DMS 273 (cell line): ENCODE measurements at regions not wholly inside any gene's neighbourhood (a gene's known extent, or its start where the extent isn't known, plus 50 kb on each side); places are given as distances from the start of the nearest gene placed in this dataset.

Experiments
- DNase-seq: peaks from one replicate; lab custom pipeline; 2025; ENCODE audit not compliant: unreplicated experiment; lab: John Stamatoyannopoulos, UW

- no peak for DNase-seq
Observed at GRCh38 chr12:84807249-84807648, 105.3 kb downstream of the SLC6A15 start.

DNA sequence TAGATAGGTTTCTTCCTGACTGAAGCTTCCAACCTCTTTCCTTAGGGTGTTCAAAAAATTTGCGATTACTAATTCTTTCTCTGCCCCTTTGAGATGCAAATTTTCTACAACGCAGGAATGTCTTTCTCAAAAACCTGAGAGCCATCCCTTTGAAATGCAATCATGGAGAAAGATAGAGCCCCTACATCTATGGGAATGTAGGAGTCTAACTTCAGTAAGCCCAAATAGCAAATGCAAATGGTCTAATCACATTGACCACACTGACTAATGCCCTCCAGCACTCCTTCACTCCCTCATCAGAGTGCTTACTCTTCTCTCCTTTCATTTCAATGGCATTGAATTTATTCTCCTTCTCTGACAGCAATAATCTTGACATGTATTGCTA is 107.1 kb downstream of the SLC6A15 start:
- DNase-seq, result no peak

- no peak for DNase-seq
Observed at GRCh38 chr12:84804691-84805473, 107.7 kb downstream of the SLC6A15 start.

DNA sequence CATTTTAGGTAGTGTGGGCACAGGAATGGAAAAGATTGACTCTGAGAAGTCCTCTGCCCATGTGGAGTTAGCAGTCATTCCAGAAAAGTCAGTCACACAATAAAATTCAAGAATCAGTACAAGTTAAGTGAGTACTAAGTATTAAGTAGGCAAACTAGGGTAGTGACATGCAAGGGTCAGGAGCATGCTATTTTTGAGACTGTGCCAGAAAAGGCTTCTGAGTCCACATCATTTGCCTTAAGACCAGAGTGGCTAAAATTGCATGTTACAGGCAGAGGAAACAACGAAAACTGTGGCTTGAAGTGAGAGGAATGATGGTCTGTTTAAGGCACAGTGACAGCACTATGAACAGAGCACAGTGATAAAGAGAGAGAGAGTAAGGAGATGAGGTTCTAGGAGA is 108.9 kb downstream of the SLC6A15 start:
- DNase-seq, result no peak

GRCh38 chr12:84802161-84802560 is 110.4 kb downstream of the SLC6A15 start:
- DNase-seq, result no peak

DNA sequence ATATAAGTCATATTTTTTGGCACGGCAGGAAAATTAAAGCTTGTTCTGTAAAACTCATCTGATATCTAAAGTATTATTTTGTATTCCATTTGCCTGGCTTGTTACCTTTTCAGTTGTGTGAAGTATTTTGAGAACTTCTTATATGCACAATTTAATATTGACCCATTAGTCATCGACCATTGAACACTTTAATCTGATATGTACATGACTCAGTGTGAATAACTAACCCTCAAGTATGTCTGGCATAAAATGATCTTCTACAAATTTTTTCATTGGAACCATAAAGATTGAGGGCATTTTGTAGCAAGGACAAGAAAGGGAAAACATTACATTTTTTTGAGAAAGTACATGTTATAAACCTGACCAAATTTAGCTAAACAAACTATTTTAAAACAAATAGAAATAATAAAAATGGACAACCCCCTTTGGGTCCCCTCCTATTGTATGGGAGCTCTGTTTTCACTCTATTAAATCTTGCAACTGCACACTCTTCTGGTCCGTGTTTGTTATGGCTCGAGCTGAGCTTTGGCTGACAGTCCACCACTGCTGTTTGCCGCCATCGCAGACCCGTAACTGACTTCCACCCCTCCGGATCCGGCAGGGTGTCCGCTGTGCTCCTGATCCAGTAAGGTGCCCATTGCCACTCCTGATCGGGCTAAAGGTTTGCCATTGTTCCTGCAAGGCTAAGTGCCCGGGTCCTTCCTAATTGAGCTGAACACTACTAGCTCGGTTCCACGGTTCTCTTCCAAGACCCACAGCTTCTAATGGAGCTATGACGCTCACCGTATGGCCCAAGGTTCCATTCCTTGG is 118.8 kb downstream of the SLC6A15 start:
- no peak for DNase-seq

GRCh38 chr12:84791444-84791843 is 121.2 kb downstream of the SLC6A15 start:
- no peak for DNase-seq

DNA sequence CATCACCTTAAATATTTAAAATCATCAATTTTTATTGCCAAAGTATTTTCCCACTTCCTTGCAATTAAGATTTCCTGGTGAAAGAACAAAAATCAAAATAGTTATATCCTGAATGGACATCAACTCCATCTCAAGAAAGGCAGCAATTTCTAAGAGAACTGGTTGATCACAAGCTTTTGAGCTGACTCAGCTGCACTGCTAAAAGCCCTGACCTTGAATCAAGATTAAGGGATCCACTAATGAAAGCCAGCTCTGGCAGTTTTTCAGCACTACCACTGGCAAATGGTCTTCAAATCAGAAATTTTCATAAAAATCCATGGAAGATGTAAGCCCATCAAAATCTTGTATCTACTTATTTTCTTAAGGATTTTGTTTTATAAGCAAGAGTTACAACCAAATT is 123.4 kb downstream of the SLC6A15 start:
- no peak for DNase-seq

DNA sequence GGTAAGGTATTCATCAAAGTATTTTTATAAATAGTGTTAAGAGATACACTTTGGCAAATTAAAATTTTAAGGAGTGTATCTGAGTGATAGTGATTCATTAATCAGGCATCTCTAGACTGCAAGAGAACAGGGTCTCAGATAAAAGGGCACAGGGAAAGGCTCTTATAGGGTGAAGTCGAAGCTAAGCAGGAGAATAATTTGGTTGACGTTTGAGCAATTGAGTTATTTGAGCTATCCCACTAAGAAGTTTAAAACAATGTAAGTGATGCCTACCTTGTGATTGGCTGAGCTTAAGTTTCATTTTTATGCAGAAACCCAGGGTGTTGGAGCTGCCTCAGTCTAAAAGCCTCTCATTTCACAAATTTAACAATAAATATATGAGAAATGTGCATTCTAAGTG is 125.3 kb downstream of the SLC6A15 start:
- no peak for DNase-seq

DNA sequence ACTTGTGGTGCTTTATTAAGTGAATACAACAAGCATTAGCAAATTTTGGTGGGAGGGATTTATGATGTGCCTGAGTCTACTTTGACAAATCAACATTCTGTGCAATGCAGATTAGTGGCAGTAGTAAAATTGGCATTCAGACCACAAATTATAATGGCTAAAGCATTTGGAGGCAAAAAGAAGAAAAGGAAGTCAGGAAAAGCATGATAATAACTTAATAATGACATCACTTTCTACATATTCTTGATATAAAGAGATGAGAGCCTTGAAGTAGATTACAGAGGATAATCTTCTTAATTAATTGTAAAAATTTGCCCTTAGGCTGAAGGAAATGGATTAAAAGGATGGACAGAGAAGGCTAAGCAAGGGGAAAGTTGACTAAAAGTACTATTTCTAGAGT is 126.0 kb downstream of the SLC6A15 start:
- no peak for DNase-seq

- DNase-seq, result no peak
Observed at GRCh38 chr12:84785951-84786350, 126.6 kb downstream of the SLC6A15 start.

- DNase-seq, result no peak
Observed at GRCh38 chr12:84785281-84785680, 127.3 kb downstream of the SLC6A15 start.

GRCh38 chr12:84779169-84779568 is 133.4 kb downstream of the SLC6A15 start:
- DNase-seq, result no peak

GRCh38 chr12:84772281-84772680 is 140.3 kb downstream of the SLC6A15 start:
- no peak for DNase-seq

DNA sequence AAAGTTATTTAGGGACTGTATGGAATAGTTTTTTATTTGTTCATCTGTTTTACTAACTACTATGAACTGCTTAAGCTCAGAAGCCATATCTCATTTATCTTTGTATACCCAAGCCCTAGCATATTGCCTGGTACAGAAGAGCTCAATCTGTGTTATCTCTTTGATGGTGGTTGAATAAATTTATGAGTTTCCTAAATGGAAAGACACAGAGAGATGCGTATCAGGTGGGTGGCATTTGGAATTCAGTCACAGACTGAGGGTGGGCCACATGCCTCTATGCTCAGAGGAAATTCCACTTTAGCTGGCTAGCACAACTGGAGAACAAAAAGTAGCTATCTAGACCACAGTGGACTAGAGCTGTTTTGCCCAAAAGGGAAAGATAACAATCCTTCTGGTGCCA is 145.5 kb downstream of the SLC6A15 start:
- no peak for DNase-seq

- DNase-seq, result no peak
Observed at GRCh38 chr12:84766375-84766774, 146.2 kb downstream of the SLC6A15 start.

DNA sequence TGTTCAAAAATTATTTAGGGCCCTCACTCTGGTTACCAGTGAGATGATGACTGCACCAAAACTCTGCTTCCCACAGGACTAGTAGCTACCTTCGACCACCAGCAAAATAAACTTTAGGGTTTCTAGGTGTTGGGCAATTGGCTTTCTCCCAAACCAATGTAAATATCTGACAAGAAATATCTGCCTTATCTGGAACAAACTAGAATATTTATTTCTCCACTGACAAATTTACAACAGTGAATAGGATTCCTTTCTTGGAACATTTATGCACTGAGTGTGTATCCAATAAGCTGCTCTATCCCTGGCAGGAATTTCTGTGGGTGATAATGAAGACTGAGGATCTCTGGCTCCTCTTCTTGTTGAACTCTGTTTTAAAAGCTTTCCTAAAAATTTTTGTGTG is 148.6 kb downstream of the SLC6A15 start:
- no peak for DNase-seq

GRCh38 chr12:84763107-84763506 is 149.5 kb downstream of the SLC6A15 start:
- DNase-seq, result no peak

- DNase-seq, result no peak
Observed at GRCh38 chr12:84760091-84760865, 152.3 kb downstream of the SLC6A15 start.

GRCh38 chr12:84757978-84758377 is 154.6 kb downstream of the SLC6A15 start:
- DNase-seq, result no peak

DNA sequence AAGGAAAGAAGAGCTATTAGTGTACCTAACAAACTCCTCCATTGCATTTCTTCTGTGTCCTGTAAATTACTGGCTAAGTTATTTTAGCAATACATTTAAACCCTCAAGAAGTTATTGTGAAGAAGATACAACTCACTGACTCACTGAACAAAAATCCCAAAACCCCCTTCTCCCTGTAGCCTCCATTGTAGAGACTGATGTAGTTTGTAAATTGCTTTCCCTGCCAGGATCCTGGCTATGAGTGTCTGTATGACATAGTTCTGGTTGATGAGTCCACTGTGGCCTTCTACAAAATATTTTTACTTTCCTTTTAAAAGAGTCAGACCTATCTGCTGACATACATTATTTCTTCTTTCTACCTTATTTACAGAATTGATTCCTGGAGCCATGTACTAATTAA is 155.6 kb downstream of the SLC6A15 start:
- no peak for DNase-seq

DNA sequence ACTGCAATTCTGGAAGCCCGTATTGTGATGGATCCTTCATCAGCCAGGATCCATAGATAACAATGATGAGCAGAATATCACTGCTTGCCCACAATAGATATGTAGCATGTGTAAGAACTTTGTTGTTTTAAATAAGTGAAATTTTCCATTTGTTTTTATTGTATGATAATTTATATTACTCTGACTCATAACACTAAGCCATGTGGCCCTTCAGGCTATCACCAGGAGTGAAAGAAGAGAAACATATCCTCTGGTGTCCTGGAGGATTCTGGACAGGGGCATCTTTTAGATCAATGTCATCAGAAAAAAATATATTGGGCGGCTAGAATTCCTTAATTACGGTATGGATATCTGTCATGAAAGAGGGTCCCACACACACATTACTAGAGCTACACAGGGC is 167.5 kb downstream of the SLC6A15 start:
- DNase-seq, result no peak
